ENCODE measurements at regions not wholly inside any gene's neighbourhood (a gene's known extent, or its start where the extent isn't known, plus 50 kb on each side); places are given as distances from the start of the nearest gene placed in this dataset.

GRCh38 chr12:67795236-67795635 lies 146.7 kb downstream of the DYRK2 start:
- intact Hi-C loops (cut with micrococcal nuclease): no loop called here
- ChIA-PET POLR2A (no interaction called here), CTCF (no interaction called here)
- Mint-ChIP-seq H3K36me3 (ENCODE audit: low read depth) (no peaks in the 10 kb centered on the region), H3K9me3 (peaks cover 8% of the 10 kb centered on the region), H3K27ac (no peak overlapping the region), H3K4me1 (no peaks in the 10 kb centered on the region), H3K27me3 (peaks cover 6% of the 10 kb centered on the region), H3K4me3 (no peak overlapping the region)
- TF ChIP-seq CTCF (IDR thresholded peaks at IDR 0.05): no peak
- ATAC-seq (ENCODE audit: low read depth) (no peak), DNase-seq (no peak)

- no peaks in the 10 kb centered on the region for H3K9me3 Mint-ChIP-seq
- H3K4me1 Mint-ChIP-seq: no peaks in the 10 kb centered on the region
- ATAC-seq (ENCODE audit: low read depth) (no peak), DNase-seq (no peak)
- POLR2A ChIA-PET: no interaction called here
- H3K27ac Mint-ChIP-seq: no peak overlapping the region
- intact Hi-C loops (cut with micrococcal nuclease): no loop called here
- H3K4me3 Mint-ChIP-seq: no peak overlapping the region
- H3K36me3 Mint-ChIP-seq (ENCODE audit: low read depth): no peaks in the 10 kb centered on the region
- no peak for TF ChIP-seq CTCF (IDR thresholded peaks at IDR 0.05)
- CTCF ChIA-PET: no interaction called here
- peaks cover 6% of the 10 kb centered on the region for H3K27me3 Mint-ChIP-seq
These were observed 148.7 kb downstream of the DYRK2 start for GRCh38 chr12:67797185-67797741.

- ChIA-PET POLR2A (no interaction called here), CTCF (no interaction called here)
- no peaks in the 10 kb centered on the region for H3K4me1 Mint-ChIP-seq
- no peaks in the 10 kb centered on the region for H3K36me3 Mint-ChIP-seq (ENCODE audit: low read depth)
- DNase-seq (no peak), ATAC-seq (ENCODE audit: low read depth) (no peak)
- no peak for TF ChIP-seq CTCF (IDR thresholded peaks at IDR 0.05)
- H3K27ac Mint-ChIP-seq: no peak overlapping the region
- intact Hi-C loops (cut with micrococcal nuclease): no loop called here
- no peak overlapping the region for H3K4me3 Mint-ChIP-seq
- H3K27me3 Mint-ChIP-seq: peaks cover 6% of the 10 kb centered on the region
- H3K9me3 Mint-ChIP-seq: no peaks in the 10 kb centered on the region
These were observed 149.2 kb downstream of the DYRK2 start for GRCh38 chr12:67797753-67798152.

- H3K4me3 Mint-ChIP-seq: no peak overlapping the region
- H3K4me1 Mint-ChIP-seq: no peaks in the 10 kb centered on the region
- no peaks in the 10 kb centered on the region for H3K36me3 Mint-ChIP-seq (ENCODE audit: low read depth)
- ChIA-PET POLR2A (interaction anchor here (0.7 kb wide), 1 partner anchor 86 kb away, joined by 6 read pairs; no protein-coding TSS in a partner anchor), CTCF (no interaction called here)
- no peak for TF ChIP-seq CTCF (IDR thresholded peaks at IDR 0.05)
- ATAC-seq (ENCODE audit: low read depth) (no peak), DNase-seq (no peak)
- H3K27me3 Mint-ChIP-seq: peaks cover 6% of the 10 kb centered on the region
- intact Hi-C loops (cut with micrococcal nuclease): no loop called here
- no peak overlapping the region for H3K27ac Mint-ChIP-seq
- H3K9me3 Mint-ChIP-seq: no peaks in the 10 kb centered on the region
These were observed 150.2 kb downstream of the DYRK2 start for GRCh38 chr12:67798768-67799167.

- CTCF ChIA-PET: no interaction called here
- intact Hi-C loops (cut with micrococcal nuclease): no loop called here
These were observed 154.2 kb downstream of the DYRK2 start for GRCh38 chr12:67802731-67803130.

More at GRCh38 chr12:67802731-67803130, 154.2 kb downstream of the DYRK2 start:
- ATAC-seq (ENCODE audit: low read depth) (no peak), DNase-seq (no peak)
- Mint-ChIP-seq H3K36me3 (ENCODE audit: low read depth) (no peaks in the 10 kb centered on the region), H3K4me1 (no peaks in the 10 kb centered on the region), H3K4me3 (no peak overlapping the region), H3K27me3 (no peaks in the 10 kb centered on the region), H3K9me3 (no peaks in the 10 kb centered on the region), H3K27ac (no peak overlapping the region)
- no peak for TF ChIP-seq CTCF (IDR thresholded peaks at IDR 0.05)
- POLR2A ChIA-PET: no interaction called here

Data from activated B cell treated with CpG ODN at 0.5 μM for 24 hours (primary cell).